Sigmoid colon (tissue), 3 donors: ENCODE measurements at regions not wholly inside any gene's neighbourhood (a gene's known extent, or its start where the extent isn't known, plus 50 kb on each side); places are given as distances from the start of the nearest gene placed in this dataset.

Experiments used
- CTCF ChIP-seq, 4 experiments: fragments of 450-650 bp in 3 of 4; fragments of 200-600 bp in 1 of 4; IDR thresholded peaks; one replicate each; pipeline ENCODE4 v1.5.1; 2016 to 2019; ENCODE audit warnings: antibody characterized with exemption in 4 of 4, mild to moderate bottlenecking in 3 of 4, moderate library complexity in 2 of 4
- POLR2A ChIP-seq, 2 donors: fragments of 450-650 bp; IDR thresholded peaks; one replicate each; pipeline ENCODE4 v1.6.1; 2016; ENCODE audit warnings: antibody characterized with exemption in 2 of 2, mild to moderate bottlenecking in 2 of 2, moderate library complexity in 2 of 2

GRCh38 chr11:42390116-42390515, 921.7 kb upstream of the API5 start:
- TF ChIP-seq CTCF (IDR thresholded peaks at IDR 0.05) (no peak), POLR2A (IDR thresholded peaks at IDR 0.05) (no peak)
